ENCODE measurements at regions not wholly inside any gene's neighbourhood (a gene's known extent, or its start where the extent isn't known, plus 50 kb on each side); places are given as distances from the start of the nearest gene placed in this dataset.

DNA sequence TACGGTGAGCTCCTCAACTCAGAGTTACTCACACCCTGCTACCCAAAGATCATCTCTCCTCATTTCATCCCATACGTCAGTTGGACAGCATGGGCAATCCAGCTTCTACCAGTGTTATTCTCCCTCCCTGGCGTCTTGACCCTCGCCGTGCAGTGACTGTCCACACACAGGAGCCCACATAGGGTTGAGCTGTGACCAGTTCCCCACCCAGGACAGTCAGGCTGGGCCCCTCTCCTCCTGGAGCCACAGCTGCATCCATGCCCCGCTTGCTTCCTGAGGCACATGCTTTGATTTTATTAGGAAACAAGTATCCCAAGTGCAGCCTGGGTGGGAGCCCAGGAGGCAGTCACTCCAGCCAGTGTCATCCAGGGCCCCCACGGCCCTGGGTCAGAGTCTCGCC lies 140.3 kb upstream of the SFSWAP start:
- ATAC-seq (no peak), DNase-seq (no peak)
- 75 to 92% (median 82%) methylated on average over 8 of the region's 8 CpGs for WGBS, 3 donors
- no peaks in the 10 kb centered on the region for H3K9me3 ChIP-seq
- H3K27ac ChIP-seq: no peak overlapping the region
- no peaks in the 10 kb centered on the region for H3K4me1 ChIP-seq
- no peak overlapping the region for H3K4me3 ChIP-seq
- intact Hi-C loops (cut with DNase I): no loop called here
- H3K36me3 ChIP-seq (ENCODE audit: insufficient read depth in 1 of 2, low read depth in 1 of 2): no peaks in the 10 kb centered on the region
- peaks cover 0 to 15% (median 7%) of the 10 kb centered on the region in 3 donors for H3K27me3 ChIP-seq (ENCODE audit: insufficient read depth in 3 of 3, low read length in 2 of 3)
- TF ChIP-seq, protein P1, sequence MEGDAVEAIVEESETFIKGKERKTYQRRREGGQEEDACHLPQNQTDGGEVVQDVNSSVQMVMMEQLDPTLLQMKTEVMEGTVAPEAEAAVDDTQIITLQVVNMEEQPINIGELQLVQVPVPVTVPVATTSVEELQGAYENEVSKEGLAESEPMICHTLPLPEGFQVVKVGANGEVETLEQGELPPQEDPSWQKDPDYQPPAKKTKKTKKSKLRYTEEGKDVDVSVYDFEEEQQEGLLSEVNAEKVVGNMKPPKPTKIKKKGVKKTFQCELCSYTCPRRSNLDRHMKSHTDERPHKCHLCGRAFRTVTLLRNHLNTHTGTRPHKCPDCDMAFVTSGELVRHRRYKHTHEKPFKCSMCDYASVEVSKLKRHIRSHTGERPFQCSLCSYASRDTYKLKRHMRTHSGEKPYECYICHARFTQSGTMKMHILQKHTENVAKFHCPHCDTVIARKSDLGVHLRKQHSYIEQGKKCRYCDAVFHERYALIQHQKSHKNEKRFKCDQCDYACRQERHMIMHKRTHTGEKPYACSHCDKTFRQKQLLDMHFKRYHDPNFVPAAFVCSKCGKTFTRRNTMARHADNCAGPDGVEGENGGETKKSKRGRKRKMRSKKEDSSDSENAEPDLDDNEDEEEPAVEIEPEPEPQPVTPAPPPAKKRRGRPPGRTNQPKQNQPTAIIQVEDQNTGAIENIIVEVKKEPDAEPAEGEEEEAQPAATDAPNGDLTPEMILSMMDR (IDR thresholded peaks at IDR 0.05): no peak

DNA sequence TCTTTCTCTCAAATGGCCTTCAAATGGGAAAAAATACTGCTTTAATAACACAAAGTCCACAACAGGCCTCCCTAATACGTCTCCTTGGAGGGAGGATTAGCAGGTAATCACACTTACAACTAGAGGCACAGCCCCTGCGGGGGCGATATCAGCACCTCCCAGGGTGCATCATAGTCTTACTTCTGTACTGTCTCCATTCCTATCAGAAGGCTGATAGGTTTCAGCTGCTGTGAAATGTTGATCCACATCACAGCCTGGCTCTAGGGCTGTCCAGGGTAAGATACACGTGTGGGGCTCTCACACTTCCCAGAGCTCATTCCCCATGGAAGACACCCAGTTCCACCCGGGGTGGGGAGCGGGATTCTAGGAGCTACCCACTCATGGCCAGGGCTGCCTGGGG lies 139.1 kb upstream of the SFSWAP start:
- Histone ChIP-seq H3K36me3 (ENCODE audit: insufficient read depth in 1 of 2, low read depth in 1 of 2) (no peaks in the 10 kb centered on the region), H3K27me3 (ENCODE audit: insufficient read depth in 3 of 3, low read length in 2 of 3) (peaks cover 0 to 10% (median 7%) of the 10 kb centered on the region in 3 donors), H3K4me1 (no peaks in the 10 kb centered on the region), H3K4me3 (no peak overlapping the region), H3K27ac (no peak overlapping the region), H3K9me3 (no peaks in the 10 kb centered on the region)
- TF ChIP-seq, protein P1 (IDR thresholded peaks at IDR 0.05): no peak
- intact Hi-C loops (cut with DNase I): no loop called here
- no peak for DNase-seq
- ATAC-seq: no peak
- 53 to 63% (median 57%) methylated on average over 6 of the region's 6 CpGs for WGBS, 3 donors

DNA sequence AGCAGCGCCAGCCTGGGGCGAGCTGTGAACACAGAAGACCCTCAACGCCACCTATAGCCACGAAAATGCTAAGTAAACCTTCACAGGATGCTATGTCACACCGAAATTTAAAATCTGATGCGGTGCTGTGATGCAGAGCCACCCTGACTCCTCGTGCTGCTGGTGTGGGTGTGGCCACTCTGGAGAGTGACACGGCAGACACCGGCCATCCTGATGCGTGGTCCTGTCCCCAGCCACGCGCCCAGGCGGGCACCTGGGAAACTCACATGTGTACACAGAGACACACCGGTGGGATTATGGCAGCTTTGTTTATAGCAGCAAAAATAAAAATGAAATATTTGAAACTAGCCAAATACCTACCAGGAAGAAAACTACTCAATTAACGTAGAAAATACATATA lies 138.3 kb upstream of the SFSWAP start:
- intact Hi-C loops (cut with DNase I): no loop called here
- WGBS, 3 donors: 75 to 80% (median 78%) methylated on average over 15 of the region's 15 CpGs
- Histone ChIP-seq H3K27me3 (ENCODE audit: insufficient read depth in 3 of 3, low read length in 2 of 3) (peaks cover 0 to 10% (median 7%) of the 10 kb centered on the region in 3 donors), H3K4me3 (no peak overlapping the region), H3K36me3 (ENCODE audit: insufficient read depth in 1 of 2, low read depth in 1 of 2) (no peaks in the 10 kb centered on the region), H3K9me3 (no peaks in the 10 kb centered on the region), H3K4me1 (no peaks in the 10 kb centered on the region), H3K27ac (no peak overlapping the region)
- no peak for ATAC-seq
- no peak for DNase-seq
- TF ChIP-seq, protein P1 (IDR thresholded peaks at IDR 0.05): no peak

DNA sequence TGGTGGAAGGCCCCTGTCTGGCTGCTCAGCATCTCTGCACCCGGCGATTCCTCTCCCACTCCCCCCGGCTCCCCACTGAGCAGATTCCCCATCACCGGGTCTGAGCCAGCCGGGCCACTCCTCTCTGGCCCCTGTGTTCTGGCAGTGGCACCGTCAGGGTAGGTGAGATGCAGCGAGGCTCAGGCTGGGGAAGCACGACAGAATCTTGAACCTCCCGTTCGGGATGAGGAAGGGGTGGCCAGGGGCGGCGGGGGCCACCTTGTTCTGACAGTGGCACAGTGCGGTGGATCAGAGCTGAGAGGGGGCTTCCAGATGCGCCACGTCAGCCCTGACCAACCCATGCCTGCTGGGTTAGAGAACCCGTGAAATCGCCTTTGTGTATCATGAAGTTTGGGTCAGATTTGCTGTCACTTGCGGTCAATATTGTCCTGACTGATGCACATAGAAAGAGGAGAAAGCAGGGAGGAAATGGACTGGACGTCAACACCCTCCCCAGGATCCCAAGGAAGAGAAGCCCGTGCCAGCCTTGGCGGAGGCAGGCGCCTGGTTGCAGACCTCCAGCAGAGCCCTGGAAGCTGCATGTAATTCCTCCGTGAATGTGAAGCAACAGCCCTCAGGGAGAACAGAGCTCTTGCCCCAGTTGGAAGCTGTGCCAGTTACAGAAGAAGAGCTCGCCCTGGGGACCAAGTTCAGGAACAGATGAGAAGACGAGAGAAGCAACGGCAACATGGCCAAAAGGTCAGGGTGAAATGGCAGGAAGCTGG lies 137.1 kb upstream of the SFSWAP start:
- Histone ChIP-seq H3K9me3 (no peaks in the 10 kb centered on the region), H3K4me1 (no peaks in the 10 kb centered on the region), H3K4me3 (no peak overlapping the region), H3K27ac (no peak overlapping the region), H3K36me3 (ENCODE audit: insufficient read depth in 1 of 2, low read depth in 1 of 2) (no peaks in the 10 kb centered on the region), H3K27me3 (ENCODE audit: insufficient read depth in 3 of 3, low read length in 2 of 3) (peaks cover 0 to 17% (median 5%) of the 10 kb centered on the region in 3 donors)
- WGBS, 3 donors: 41 to 52% (median 43%) methylated on average over 26 of the region's 26 CpGs
- intact Hi-C loops (cut with DNase I): no loop called here
- TF ChIP-seq, protein P1 (IDR thresholded peaks at IDR 0.05): no peak
- ATAC-seq (no peak), DNase-seq (peak in 1 of 2 donors; percentile 69)

DNA sequence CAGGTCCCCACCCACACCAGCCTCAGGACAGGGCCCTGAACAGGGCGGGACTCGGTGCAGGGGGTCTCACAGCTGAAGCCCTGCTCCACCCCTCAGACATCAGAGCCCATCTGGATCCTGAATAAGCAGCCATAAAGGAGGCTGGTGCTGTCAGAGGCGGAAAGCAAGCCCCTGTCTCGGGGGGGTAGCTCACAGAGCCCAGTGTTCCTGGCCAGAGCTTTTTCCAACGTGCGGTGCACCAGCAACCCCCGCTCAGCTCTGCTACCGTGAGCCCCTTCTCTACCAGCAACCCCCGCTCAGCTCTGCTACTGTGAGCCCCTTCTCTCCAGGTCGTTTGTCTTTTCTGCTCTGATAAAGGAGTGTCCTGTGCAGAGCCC lies 136.5 kb upstream of the SFSWAP start:
- TF ChIP-seq, protein P1 (IDR thresholded peaks at IDR 0.05): no peak
- Histone ChIP-seq H3K27ac (no peak overlapping the region), H3K9me3 (no peaks in the 10 kb centered on the region), H3K36me3 (ENCODE audit: insufficient read depth in 1 of 2, low read depth in 1 of 2) (no peaks in the 10 kb centered on the region), H3K4me1 (no peaks in the 10 kb centered on the region), H3K4me3 (no peak overlapping the region), H3K27me3 (ENCODE audit: insufficient read depth in 3 of 3, low read length in 2 of 3) (peaks cover 0 to 21% (median 5%) of the 10 kb centered on the region in 3 donors)
- DNase-seq: no peak
- no peak for ATAC-seq
- intact Hi-C loops (cut with DNase I): no loop called here
- 9 to 28% (median 16%) methylated on average over 5 to 10 of the region's 10 CpGs for WGBS, 3 donors

Data from psoas muscle (tissue), 7 donors.